Endothelial cell of umbilical vein (primary cell): ENCODE measurements at regions not wholly inside any gene's neighbourhood (a gene's known extent, or its start where the extent isn't known, plus 50 kb on each side); places are given as distances from the start of the nearest gene placed in this dataset.

Experiments
- JUN ChIP-seq: IDR thresholded peaks from 2 replicates; pipeline ENCODE4 v1.6.1; 2011; ENCODE audit warnings: borderline replicate concordance, low read depth; ENCODE audit not compliant: insufficient read length, insufficient read depth
- POLR2AphosphoS5 ChIP-seq: IDR thresholded peaks from 2 replicates; pipeline ENCODE4 v1.6.1; 2012; ENCODE audit warnings: low read depth, mild to moderate bottlenecking, control low read depth, low read length, moderate library complexity; ENCODE audit not compliant: insufficient read depth
- TF ChIP-seq, protein P1 (sequence below), 2 donors: IDR thresholded peaks; 1 replicate in 1 of 2; 2 replicates in 1 of 2; pipeline ENCODE4 v1.5.1; 2011; ENCODE audit warnings: low read length in 2 of 2, mild to moderate bottlenecking in 2 of 2, moderate library complexity in 2 of 2, control low read depth in 1 of 2, inconsistent platforms in 1 of 2, low read depth in 1 of 2; ENCODE audit not compliant: insufficient read depth in 1 of 2; ENCODE audit errors: extremely low read depth in 1 of 2

DNA sequence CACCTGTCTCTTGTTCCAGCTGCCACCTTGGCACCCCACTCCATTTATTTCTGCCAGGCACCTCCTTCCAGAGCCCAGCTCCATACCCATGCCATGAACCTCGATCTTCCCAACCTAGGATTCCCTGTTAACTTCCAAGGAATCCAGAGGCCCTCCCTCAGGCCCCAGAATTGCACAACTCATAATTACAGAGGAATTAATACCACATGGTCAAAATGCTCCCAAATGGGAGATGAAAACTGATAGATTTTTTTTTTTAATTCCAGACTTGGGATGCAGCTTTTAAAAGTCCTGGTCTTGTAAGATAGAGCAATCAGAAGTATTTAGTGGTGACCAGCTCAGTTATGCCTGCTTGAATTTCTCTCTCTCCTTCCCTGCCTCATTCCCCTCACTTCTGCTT lies 96.2 kb upstream of the CCDC112 start:
- TF ChIP-seq JUN (no peak), POLR2AphosphoS5 (no peak)
- TF ChIP-seq, protein P1, sequence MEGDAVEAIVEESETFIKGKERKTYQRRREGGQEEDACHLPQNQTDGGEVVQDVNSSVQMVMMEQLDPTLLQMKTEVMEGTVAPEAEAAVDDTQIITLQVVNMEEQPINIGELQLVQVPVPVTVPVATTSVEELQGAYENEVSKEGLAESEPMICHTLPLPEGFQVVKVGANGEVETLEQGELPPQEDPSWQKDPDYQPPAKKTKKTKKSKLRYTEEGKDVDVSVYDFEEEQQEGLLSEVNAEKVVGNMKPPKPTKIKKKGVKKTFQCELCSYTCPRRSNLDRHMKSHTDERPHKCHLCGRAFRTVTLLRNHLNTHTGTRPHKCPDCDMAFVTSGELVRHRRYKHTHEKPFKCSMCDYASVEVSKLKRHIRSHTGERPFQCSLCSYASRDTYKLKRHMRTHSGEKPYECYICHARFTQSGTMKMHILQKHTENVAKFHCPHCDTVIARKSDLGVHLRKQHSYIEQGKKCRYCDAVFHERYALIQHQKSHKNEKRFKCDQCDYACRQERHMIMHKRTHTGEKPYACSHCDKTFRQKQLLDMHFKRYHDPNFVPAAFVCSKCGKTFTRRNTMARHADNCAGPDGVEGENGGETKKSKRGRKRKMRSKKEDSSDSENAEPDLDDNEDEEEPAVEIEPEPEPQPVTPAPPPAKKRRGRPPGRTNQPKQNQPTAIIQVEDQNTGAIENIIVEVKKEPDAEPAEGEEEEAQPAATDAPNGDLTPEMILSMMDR (IDR thresholded peaks at IDR 0.05; ENCODE audit: extremely low read depth in 1 of 2, insufficient read depth in 1 of 2, low read depth in 1 of 2, low read length in 2 of 2), result no peak
